ENCODE measurements at regions not wholly inside any gene's neighbourhood (a gene's known extent, or its start where the extent isn't known, plus 50 kb on each side); places are given as distances from the start of the nearest gene placed in this dataset.
A peak's percentile ranks its signal among the peaks of the same experiment; 100 is the strongest.

DNA sequence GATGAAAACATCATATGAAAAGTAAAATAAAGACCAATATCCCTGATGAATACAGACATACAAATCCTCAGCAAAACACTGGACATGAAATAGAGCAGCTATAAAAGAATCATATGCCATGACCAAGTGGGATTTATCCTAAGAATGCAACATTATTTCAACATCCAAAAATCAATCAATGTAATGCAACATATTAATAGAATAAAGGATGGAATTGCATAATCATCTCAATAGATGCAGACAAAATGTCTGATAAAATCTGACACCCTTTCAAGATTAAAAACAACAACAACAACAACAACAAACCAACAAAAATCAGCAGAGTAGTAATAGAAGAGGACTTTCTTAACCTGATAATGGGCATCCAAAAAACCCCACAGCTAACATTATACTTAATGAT lies 63.8 kb upstream of the IL1R1 start:
- no peak overlapping the region for H3K4me3 ChIP-seq (ENCODE audit: low read length)
- H3K36me3 ChIP-seq (ENCODE audit: control insufficient read depth, insufficient read depth, low read length) = no peaks in the 10 kb centered on the region
- no peak for DNase-seq
- H3K27me3 ChIP-seq (ENCODE audit: control insufficient read depth, insufficient read depth, low read length) = no peaks in the 10 kb centered on the region
- no peaks in the 10 kb centered on the region for H3K4me1 ChIP-seq (ENCODE audit: control insufficient read depth, insufficient read depth, low read length)
- H3K27ac ChIP-seq (ENCODE audit: low read length) = no peak overlapping the region
- H3K9me3 ChIP-seq (replicated peaks; ENCODE audit: control insufficient read depth, low read depth, low read length) = no peaks in the 10 kb centered on the region

DNA sequence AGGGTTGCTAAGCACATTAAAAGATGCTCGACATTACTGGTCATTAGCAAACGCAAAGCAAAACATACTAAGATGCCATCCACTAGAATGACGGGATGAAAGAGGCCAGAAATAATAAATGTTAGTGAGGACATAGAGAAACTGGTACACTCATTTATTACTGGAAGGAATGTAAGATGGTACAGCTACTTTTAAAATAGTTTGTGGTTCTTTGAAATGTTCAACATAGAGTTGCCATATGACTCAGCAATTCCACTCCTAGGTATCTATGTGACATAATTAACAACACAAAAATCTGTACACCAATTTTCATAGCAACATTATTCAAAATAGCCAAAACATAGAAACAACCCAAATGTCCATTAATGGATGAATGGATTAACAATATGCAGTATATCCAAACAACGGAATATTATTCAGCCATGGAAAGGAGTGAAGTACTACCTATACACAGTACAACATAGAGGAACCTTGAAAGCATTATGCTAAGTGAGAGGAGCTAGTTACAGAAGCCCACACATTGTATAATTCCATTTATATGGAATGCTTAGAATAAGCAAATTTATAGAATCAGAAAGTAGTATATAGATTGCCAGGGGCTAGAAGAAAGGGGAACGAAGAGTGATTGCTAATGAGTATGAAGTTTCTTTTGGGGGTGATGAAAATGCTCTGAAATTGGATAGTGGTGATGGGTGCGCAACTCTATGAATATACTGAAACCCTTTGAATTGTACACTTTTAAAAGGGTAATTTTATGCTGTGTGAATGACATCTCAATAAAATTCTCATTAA lies 61.9 kb upstream of the IL1R1 start:
- no CpG with 5 or more reads among the region's 6 CpGs for WGBS (ENCODE audit: insufficient coverage)
- no peaks in the 10 kb centered on the region for H3K36me3 ChIP-seq (ENCODE audit: control insufficient read depth, insufficient read depth, low read length)
- no peak overlapping the region for H3K4me3 ChIP-seq (ENCODE audit: low read length)

DNA sequence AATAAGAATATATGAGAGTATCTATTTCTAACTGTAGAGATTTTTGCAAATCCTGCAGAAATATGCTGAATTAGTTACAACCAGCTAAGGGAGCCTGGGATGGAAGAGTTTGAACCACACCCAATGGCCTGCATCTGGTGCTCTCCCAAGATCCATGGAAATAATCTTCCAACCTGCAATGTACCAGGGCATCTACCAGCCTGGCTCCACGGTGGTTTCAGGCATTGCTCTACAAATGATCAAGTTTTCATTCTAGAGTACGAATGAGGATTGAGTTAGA lies 61.4 kb upstream of the IL1R1 start:
- H3K36me3 ChIP-seq (ENCODE audit: control insufficient read depth, insufficient read depth, low read length) = no peaks in the 10 kb centered on the region
- H3K9me3 ChIP-seq (replicated peaks; ENCODE audit: control insufficient read depth, low read depth, low read length) = no peaks in the 10 kb centered on the region
- H3K4me3 ChIP-seq (ENCODE audit: low read length) = no peak overlapping the region
- H3K27ac ChIP-seq (ENCODE audit: low read length) = no peak overlapping the region
- H3K4me1 ChIP-seq (ENCODE audit: control insufficient read depth, insufficient read depth, low read length) = no peaks in the 10 kb centered on the region
- H3K27me3 ChIP-seq (ENCODE audit: control insufficient read depth, insufficient read depth, low read length) = no peaks in the 10 kb centered on the region
- no peak for DNase-seq
- no CpG with 5 or more reads among the region's 2 CpGs for WGBS (ENCODE audit: insufficient coverage)

More for the DNA sequence above, 61.9 kb upstream of the IL1R1 start:
- no peaks in the 10 kb centered on the region for H3K4me1 ChIP-seq (ENCODE audit: control insufficient read depth, insufficient read depth, low read length)
- no peak for DNase-seq
- H3K27ac ChIP-seq (ENCODE audit: low read length) = no peak overlapping the region
- no peaks in the 10 kb centered on the region for H3K9me3 ChIP-seq (replicated peaks; ENCODE audit: control insufficient read depth, low read depth, low read length)
- no peaks in the 10 kb centered on the region for H3K27me3 ChIP-seq (ENCODE audit: control insufficient read depth, insufficient read depth, low read length)

DNA sequence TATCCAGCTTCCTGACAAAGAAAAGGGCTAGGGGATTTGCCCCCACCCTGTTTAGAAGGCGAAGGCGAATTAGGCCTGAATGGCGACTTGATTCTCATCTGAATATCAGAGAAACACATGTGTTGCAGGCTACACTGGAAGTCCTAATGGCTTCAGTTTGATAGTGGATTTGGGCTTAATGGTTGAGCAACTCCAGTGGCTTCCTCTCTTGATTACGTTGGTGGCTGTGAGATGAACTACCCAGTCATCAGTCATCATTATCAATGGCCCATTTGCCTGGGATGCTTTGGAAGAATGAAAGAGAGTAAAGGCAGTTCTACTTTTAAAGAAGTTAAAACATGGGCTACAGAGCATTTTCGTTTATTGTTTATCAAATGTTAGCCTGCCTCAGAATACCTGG lies 60.9 kb upstream of the IL1R1 start:
- H3K9me3 ChIP-seq (replicated peaks; ENCODE audit: control insufficient read depth, low read depth, low read length) = no peaks in the 10 kb centered on the region
- H3K4me1 ChIP-seq (ENCODE audit: control insufficient read depth, insufficient read depth, low read length) = no peaks in the 10 kb centered on the region
- no peaks in the 10 kb centered on the region for H3K36me3 ChIP-seq (ENCODE audit: control insufficient read depth, insufficient read depth, low read length)
- 80% methylated on average over 4 of the region's 5 CpGs for WGBS (ENCODE audit: insufficient coverage)
- no peaks in the 10 kb centered on the region for H3K27me3 ChIP-seq (ENCODE audit: control insufficient read depth, insufficient read depth, low read length)
- DNase-seq = no peak
- H3K4me3 ChIP-seq (ENCODE audit: low read length) = no peak overlapping the region
- H3K27ac ChIP-seq (ENCODE audit: low read length) = no peak overlapping the region

DNA sequence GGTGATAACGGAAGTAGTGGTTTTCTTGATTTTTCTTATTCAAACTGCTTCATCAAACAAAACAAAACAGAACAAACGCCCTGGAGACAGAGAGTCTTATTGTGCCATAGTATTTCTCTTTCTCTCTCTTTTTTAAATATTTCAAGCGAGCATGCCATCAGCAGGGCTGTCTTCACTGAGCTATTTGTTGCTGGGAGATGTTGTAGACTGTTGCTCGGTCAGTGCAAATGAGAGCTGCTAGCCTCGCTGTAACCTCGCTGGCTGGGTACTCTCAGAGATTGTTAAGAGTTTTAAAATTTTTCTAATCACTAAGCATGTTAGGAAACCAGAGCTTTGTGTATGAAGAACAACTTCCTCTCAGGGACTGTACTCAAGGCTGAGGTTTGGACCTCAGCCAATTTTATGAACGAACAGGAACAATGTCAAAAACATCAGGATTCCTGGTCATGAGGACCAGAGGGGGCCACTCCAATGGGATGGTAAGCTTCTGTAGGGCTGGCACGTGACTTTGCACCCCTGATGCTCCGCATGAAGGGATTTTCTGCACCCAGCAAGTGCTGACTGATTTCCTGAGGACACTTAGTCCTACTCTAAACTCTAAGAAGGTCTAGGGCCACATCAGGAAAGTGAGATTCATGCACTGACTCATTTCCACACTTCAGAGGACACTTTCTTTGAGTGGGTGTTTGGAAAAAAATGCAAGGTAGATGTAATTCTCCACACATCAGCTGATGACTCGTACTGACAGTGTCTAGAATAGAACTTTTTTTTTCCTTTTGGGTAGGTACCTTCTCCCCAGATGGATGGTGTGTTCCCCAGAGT lies 59.8 kb upstream of the IL1R1 start:
- H3K27ac ChIP-seq (ENCODE audit: low read length) = peak overlapping the region; percentile 23
- H3K4me1 ChIP-seq (ENCODE audit: control insufficient read depth, insufficient read depth, low read length) = no peaks in the 10 kb centered on the region
- H3K9me3 ChIP-seq (replicated peaks; ENCODE audit: control insufficient read depth, low read depth, low read length) = no peaks in the 10 kb centered on the region
- H3K27me3 ChIP-seq (ENCODE audit: control insufficient read depth, insufficient read depth, low read length) = no peaks in the 10 kb centered on the region
- 49% methylated on average over 3 of the region's 10 CpGs for WGBS (ENCODE audit: insufficient coverage)
- no peak overlapping the region for H3K4me3 ChIP-seq (ENCODE audit: low read length)
- peak; percentile 83 for DNase-seq
- no peaks in the 10 kb centered on the region for H3K36me3 ChIP-seq (ENCODE audit: control insufficient read depth, insufficient read depth, low read length)

DNA sequence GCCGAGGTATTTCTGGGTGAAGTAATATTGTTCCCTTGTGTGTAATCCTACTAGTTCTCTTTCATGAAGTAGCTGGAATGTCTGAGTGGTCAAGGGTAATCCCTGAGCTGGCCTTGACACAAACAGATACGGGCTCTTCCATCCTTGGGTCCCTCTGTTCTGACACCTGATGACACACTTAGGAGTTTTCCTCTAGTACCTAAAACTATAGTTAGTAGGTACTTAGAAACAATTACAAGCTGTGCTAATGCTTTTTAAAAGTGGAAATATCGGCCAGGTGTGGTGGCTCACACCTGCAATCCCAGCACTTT lies 59.2 kb upstream of the IL1R1 start:
- Histone ChIP-seq H3K36me3 (ENCODE audit: control insufficient read depth, insufficient read depth, low read length) (no peaks in the 10 kb centered on the region), H3K4me3 (ENCODE audit: low read length) (no peak overlapping the region), H3K9me3 (replicated peaks; ENCODE audit: control insufficient read depth, low read depth, low read length) (no peaks in the 10 kb centered on the region), H3K27ac (ENCODE audit: low read length) (no peak overlapping the region), H3K4me1 (ENCODE audit: control insufficient read depth, insufficient read depth, low read length) (no peaks in the 10 kb centered on the region), H3K27me3 (ENCODE audit: control insufficient read depth, insufficient read depth, low read length) (no peaks in the 10 kb centered on the region)
- no CpG with 5 or more reads among the region's 3 CpGs for WGBS (ENCODE audit: insufficient coverage)
- DNase-seq = no peak

DNA sequence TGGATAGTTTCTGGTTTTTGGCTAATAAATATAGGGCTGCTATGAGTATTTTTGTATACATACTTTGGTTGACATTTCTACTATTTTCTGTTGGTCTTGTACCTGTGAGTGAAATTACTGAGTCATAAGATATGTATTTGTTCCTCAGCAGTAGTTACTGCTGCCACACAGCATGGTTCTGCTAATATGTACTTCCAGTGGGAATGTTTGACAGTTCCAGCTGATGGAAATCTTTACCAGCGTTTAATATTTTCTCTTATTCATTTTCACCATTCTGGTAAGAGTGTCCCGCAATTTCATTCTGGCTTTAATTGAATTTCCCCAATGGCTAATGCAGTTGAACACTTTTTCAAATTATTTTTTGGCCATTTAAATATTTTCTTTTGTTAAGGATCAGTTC lies 57.9 kb upstream of the IL1R1 start:
- H3K27ac ChIP-seq (ENCODE audit: low read length) = no peak overlapping the region

DNA sequence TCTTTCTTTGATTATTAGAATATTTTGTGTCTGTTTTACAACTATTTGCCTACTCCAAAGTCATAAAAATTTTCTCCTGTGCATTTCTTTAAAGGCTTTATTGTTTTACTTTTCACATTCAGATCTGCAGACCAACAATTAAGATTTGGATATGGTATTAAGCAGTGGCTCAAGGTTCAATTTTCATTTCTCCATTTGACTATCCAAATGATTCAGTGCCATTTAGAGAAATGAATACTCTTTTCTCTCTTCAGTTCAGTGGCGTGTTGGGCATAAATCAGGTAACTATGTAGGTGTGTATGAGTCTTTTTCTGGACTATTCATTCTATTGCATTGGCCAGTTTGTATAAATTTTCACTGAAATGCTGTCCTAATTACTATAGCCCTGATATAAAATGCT lies 57.3 kb upstream of the IL1R1 start:
- no peak overlapping the region for H3K27ac ChIP-seq (ENCODE audit: low read length)
- no peak overlapping the region for H3K4me3 ChIP-seq (ENCODE audit: low read length)
- no CpG with 5 or more reads among the region's 1 CpG for WGBS (ENCODE audit: insufficient coverage)
- DNase-seq = no peak
- peaks cover 2% of the 10 kb centered on the region for H3K9me3 ChIP-seq (replicated peaks; ENCODE audit: control insufficient read depth, low read depth, low read length)
- no peaks in the 10 kb centered on the region for H3K4me1 ChIP-seq (ENCODE audit: control insufficient read depth, insufficient read depth, low read length)
- no peaks in the 10 kb centered on the region for H3K36me3 ChIP-seq (ENCODE audit: control insufficient read depth, insufficient read depth, low read length)
- no peaks in the 10 kb centered on the region for H3K27me3 ChIP-seq (ENCODE audit: control insufficient read depth, insufficient read depth, low read length)

More for the DNA sequence above, 57.9 kb upstream of the IL1R1 start:
- no peaks in the 10 kb centered on the region for H3K9me3 ChIP-seq (replicated peaks; ENCODE audit: control insufficient read depth, low read depth, low read length)
- no peaks in the 10 kb centered on the region for H3K36me3 ChIP-seq (ENCODE audit: control insufficient read depth, insufficient read depth, low read length)
- WGBS (ENCODE audit: insufficient coverage) = no CpG with 5 or more reads among the region's 2 CpGs
- no peak overlapping the region for H3K4me3 ChIP-seq (ENCODE audit: low read length)
- H3K27me3 ChIP-seq (ENCODE audit: control insufficient read depth, insufficient read depth, low read length) = no peaks in the 10 kb centered on the region
- no peaks in the 10 kb centered on the region for H3K4me1 ChIP-seq (ENCODE audit: control insufficient read depth, insufficient read depth, low read length)
- DNase-seq = no peak

DNA sequence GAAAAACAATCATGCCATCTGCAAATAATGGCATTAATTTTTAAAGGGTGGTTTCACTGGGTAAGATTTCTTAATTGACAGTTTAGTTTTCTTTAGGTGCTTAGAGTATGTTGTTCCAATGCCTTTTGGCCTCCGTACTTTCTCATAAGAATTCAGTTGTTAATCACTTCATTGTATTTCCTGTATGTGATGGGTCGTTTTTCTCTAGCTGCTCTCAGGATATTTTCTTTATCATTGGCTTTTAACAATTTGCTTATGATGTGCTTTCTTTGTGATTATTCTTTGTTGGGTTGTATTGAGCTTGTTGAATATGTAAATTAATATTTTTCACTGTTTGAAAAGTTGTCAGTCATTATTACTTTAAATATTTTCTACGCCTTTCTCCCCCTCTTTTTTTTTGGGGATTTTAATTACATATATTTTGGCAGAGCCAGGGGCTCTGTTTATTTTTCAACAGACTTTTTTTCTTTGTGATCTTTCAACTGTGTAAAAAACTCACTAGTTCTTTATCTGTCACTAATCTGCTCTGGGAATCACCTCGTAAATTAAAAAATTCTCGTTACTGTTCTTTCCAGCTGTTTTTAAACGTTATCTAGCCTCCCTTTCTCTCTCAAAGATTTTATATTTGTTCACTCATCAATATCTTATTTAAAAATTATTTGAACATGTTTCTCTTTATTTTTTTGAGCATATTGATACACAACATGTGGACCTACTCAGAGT lies 56.2 kb upstream of the IL1R1 start:
- Histone ChIP-seq H3K36me3 (ENCODE audit: control insufficient read depth, insufficient read depth, low read length) (no peaks in the 10 kb centered on the region), H3K27ac (ENCODE audit: low read length) (no peak overlapping the region), H3K4me3 (ENCODE audit: low read length) (no peak overlapping the region), H3K27me3 (ENCODE audit: control insufficient read depth, insufficient read depth, low read length) (no peaks in the 10 kb centered on the region), H3K4me1 (ENCODE audit: control insufficient read depth, insufficient read depth, low read length) (no peaks in the 10 kb centered on the region), H3K9me3 (replicated peaks; ENCODE audit: control insufficient read depth, low read depth, low read length) (peaks cover 4% of the 10 kb centered on the region)
- DNase-seq = no peak
- WGBS (ENCODE audit: insufficient coverage) = no CpG with 5 or more reads among the region's 6 CpGs

DNA sequence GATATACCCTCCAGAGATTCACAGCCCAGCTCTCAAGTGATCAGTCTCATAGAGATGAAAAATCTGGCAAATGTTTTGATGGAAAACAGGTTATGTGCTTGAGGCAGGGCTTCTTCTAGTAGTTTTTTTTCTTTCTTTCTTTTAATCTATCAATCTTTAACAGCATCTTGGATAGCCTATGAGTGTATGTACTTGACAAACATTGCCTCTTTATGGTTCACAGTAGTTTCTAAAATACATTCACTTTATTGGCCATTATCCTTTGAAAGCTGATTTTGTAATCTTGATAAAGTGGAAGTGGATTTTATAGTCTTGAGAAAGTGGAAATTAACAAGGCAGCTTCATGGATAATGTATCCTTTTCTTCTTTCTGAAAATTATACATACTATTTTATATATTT lies 51.4 kb upstream of the IL1R1 start:
- Histone ChIP-seq H3K27ac (ENCODE audit: low read length) (no peak overlapping the region), H3K4me1 (ENCODE audit: control insufficient read depth, insufficient read depth, low read length) (no peaks in the 10 kb centered on the region), H3K9me3 (replicated peaks; ENCODE audit: control insufficient read depth, low read depth, low read length) (peaks cover 4% of the 10 kb centered on the region), H3K27me3 (ENCODE audit: control insufficient read depth, insufficient read depth, low read length) (no peaks in the 10 kb centered on the region), H3K4me3 (ENCODE audit: low read length) (no peak overlapping the region), H3K36me3 (ENCODE audit: control insufficient read depth, insufficient read depth, low read length) (no peaks in the 10 kb centered on the region)
- DNase-seq = no peak

Measured in muscle of leg (tissue), 3 donors.